Effector memory CD8-positive, alpha-beta T cell (primary cell): ENCODE measurements at regions not wholly inside any gene's neighbourhood (a gene's known extent, or its start where the extent isn't known, plus 50 kb on each side); places are given as distances from the start of the nearest gene placed in this dataset.

Experiments used
- ATAC-seq: fragments of 150-1000 bp; cut with Tn5 transposase; replicated peaks from 2 replicates; pipeline ENCODE4 v1.10.0; 2021; ENCODE audit warnings: mild to moderate bottlenecking, moderate library complexity
- DNase-seq, 3 experiments: peaks; one replicate each; pipeline ENCODE4 v3.0.0; 2021
- H3K27ac Mint-ChIP-seq, 2 donors: one replicate each; pipeline ENCODE4 v1.8.0; 2022; ENCODE audit warnings: mild to moderate bottlenecking in 2 of 2, mixed read lengths in 2 of 2, moderate library complexity in 2 of 2
- H3K27me3 Mint-ChIP-seq, 2 donors: one replicate each; pipeline ENCODE4 v1.8.0; 2022; ENCODE audit warnings: mixed read lengths in 2 of 2
- H3K36me3 Mint-ChIP-seq: one replicate; pipeline ENCODE4 v1.8.0; 2022; ENCODE audit warnings: mild to moderate bottlenecking, moderate library complexity, mixed read lengths; ENCODE audit not compliant: insufficient read depth
- H3K4me1 Mint-ChIP-seq, 2 donors: one replicate each; pipeline ENCODE4 v1.8.0; 2022; ENCODE audit warnings: low read depth in 2 of 2, mixed read lengths in 2 of 2
- H3K4me3 Mint-ChIP-seq, 2 donors: one replicate each; pipeline ENCODE4 v1.8.0; 2022; ENCODE audit warnings: mild to moderate bottlenecking in 2 of 2, mixed read lengths in 2 of 2, moderate library complexity in 2 of 2
- H3K9me3 Mint-ChIP-seq, 2 donors: one replicate each; pipeline ENCODE4 v1.8.0; 2022; ENCODE audit warnings: mixed read lengths in 2 of 2

DNA sequence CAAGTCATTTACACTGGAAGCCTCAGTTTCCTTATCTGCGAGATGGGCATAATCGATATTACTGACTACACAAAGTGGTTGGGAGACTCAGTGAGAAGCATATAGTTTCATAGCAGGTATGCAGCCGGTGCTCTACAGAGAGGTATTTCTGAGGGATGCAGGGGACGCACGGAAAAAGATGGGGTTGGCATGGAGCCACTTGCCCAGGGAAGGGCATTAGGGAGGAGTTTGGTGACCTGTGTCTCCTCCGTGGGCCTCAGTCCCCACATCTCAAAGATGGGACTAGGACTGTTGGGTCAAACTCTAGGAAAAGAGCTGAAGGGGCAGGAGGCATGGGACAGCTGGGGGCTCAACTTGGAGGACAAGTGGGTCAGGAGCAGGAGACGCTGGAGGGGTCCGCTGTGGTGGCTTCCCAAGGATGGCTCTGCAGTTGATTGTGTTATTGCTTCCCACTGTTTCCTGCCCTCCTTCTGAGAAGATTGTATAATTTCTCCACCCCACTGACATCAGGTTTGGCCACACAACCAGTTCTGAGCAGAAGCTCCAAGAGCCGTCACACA lies 158.6 kb upstream of the ALDH1B1 start:
- no peak for ATAC-seq
- DNase-seq, result no peak
- Mint-ChIP-seq H3K27ac (no peak overlapping the region), H3K36me3 (no peaks in the 10 kb centered on the region), H3K4me3 (no peak overlapping the region), H3K9me3 (no peaks in the 10 kb centered on the region), H3K27me3 (peaks cover 0 to 35% of the 10 kb centered on the region in 2 donors), H3K4me1 (peaks cover 3 to 4% of the 10 kb centered on the region in 2 donors)

- no peak for ATAC-seq
- no peaks in the 10 kb centered on the region for H3K36me3 Mint-ChIP-seq
- peaks cover 0 to 35% of the 10 kb centered on the region in 2 donors for H3K27me3 Mint-ChIP-seq
- H3K4me1 Mint-ChIP-seq, result peaks cover 3 to 4% of the 10 kb centered on the region in 2 donors
- no peak overlapping the region for H3K27ac Mint-ChIP-seq
- H3K4me3 Mint-ChIP-seq, result no peak overlapping the region
- H3K9me3 Mint-ChIP-seq, result no peaks in the 10 kb centered on the region
- no peak for DNase-seq
These were observed 159.2 kb upstream of the ALDH1B1 start for GRCh38 chr9:38233343-38233742.

DNA sequence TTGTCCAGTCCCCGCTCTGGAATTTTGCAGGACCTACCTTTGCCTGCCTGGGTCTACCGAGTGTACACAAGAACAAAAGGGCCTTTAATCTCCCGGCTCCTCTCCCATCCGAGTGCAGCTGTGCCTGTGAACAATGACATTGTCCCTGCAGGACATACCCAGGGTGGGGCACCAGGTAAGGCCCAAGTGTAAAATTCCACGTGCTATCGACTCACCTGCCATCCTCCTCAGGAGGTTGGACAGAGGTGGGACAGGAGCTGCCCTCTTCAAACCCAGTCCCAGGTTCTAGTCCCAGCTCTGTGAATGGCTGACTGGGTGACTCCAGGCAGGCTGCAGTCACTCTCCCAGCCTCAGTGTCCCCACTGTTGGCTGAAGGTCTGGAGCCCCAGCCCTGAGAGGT lies 159.6 kb upstream of the ALDH1B1 start:
- Mint-ChIP-seq H3K4me1 (peaks cover 4 to 5% of the 10 kb centered on the region in 2 donors), H3K36me3 (no peaks in the 10 kb centered on the region)
- DNase-seq, result no peak

DNA sequence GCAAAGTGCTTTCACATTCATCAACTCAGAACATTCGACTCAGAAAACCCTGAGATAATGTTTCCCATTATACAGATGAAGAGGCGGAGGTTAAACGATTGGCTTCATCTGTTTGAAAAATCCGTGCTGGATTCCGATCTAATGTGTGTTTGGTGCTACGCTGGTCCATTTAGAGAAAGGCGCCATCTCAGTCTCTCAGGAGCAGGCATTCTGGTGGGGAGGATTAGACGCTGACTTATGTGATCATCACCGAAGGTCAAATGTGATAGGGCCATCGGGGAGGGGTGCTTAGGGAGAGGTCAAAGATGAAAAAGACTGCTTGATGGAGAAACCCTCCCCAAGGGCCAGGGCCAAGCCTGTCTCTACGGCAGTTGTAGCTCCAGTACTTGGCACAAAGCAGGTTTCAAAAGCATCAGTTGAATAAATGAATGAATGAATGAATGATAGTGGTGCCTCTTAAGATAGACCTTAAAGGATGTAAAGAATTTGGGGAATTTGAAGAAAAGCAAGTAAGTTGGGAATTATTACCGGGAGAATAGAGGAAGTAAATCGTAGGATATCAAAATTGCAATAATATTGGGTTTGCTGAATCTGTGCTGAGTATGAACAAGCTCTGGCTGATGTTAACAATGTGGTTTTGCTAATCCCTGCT lies 160.6 kb upstream of the SHB start:
- H3K27ac Mint-ChIP-seq, result no peak overlapping the region
- ATAC-seq (no peak), DNase-seq (no peak)
- no peaks in the 10 kb centered on the region for H3K36me3 Mint-ChIP-seq
- H3K4me3 Mint-ChIP-seq, result no peak overlapping the region
- H3K9me3 Mint-ChIP-seq, result no peaks in the 10 kb centered on the region
- peaks cover 13 to 30% of the 10 kb centered on the region in 2 donors for H3K4me1 Mint-ChIP-seq
- H3K27me3 Mint-ChIP-seq, result peaks cover 0 to 48% of the 10 kb centered on the region in 2 donors

More for the DNA sequence above, 159.6 kb upstream of the ALDH1B1 start:
- ATAC-seq, result no peak
- Mint-ChIP-seq H3K27ac (no peak overlapping the region), H3K9me3 (no peaks in the 10 kb centered on the region), H3K27me3 (peaks cover 0 to 35% of the 10 kb centered on the region in 2 donors), H3K4me3 (no peak overlapping the region)

- Mint-ChIP-seq H3K4me1 (peaks cover 13 to 30% of the 10 kb centered on the region in 2 donors), H3K27ac (no peak overlapping the region), H3K4me3 (no peak overlapping the region), H3K27me3 (peaks cover 0 to 50% of the 10 kb centered on the region in 2 donors), H3K9me3 (no peaks in the 10 kb centered on the region), H3K36me3 (no peaks in the 10 kb centered on the region)
- DNase-seq (no peak), ATAC-seq (no peak)
These were observed 160.1 kb upstream of the SHB start for GRCh38 chr9:38229104-38229500.

- peak overlapping the region in 1 of 2 donors; percentile 52 for H3K27ac Mint-ChIP-seq
- H3K27me3 Mint-ChIP-seq, result peaks cover 0 to 44% of the 10 kb centered on the region in 2 donors
- H3K36me3 Mint-ChIP-seq, result no peaks in the 10 kb centered on the region
- H3K9me3 Mint-ChIP-seq, result no peaks in the 10 kb centered on the region
- DNase-seq (no peak), ATAC-seq (no peak)
- peaks cover 12 to 30% of the 10 kb centered on the region in 2 donors for H3K4me1 Mint-ChIP-seq
- peak overlapping the region in 1 of 2 donors; percentile 64 for H3K4me3 Mint-ChIP-seq
These were observed 159.5 kb upstream of the SHB start for GRCh38 chr9:38228331-38229103.

DNA sequence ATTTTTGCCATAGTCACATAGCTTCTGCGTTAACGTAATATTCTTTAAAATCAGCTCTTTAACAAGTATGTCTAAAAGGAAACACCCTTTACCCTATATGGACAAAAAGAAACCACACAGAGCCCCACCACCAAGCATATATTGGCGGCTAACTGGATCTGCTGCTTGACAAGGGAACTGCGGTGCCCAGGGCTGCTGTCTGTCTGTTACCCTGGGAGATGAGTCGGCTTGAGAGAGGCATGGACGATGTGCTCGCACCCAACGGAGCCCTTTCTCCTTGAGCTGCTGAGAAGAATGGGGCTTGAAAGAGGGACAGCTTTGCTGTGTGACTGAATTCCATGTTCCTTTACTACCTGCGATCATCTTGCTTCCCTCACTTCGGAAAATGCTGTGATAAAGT lies 158.6 kb upstream of the SHB start:
- Mint-ChIP-seq H3K4me3 (peak overlapping the region; percentile 64 to 86), H3K27me3 (peaks cover 0 to 35% of the 10 kb centered on the region in 2 donors), H3K9me3 (no peaks in the 10 kb centered on the region), H3K27ac (peak overlapping the region; percentile 52 to 63), H3K4me1 (peaks cover 11 to 30% of the 10 kb centered on the region in 2 donors), H3K36me3 (no peaks in the 10 kb centered on the region)
- ATAC-seq (peak; percentile 76), DNase-seq (peak; percentile 8 to 39 (median 15))

GRCh38 chr9:38227061-38227540 lies 158.1 kb upstream of the SHB start:
- peak; percentile 85 for ATAC-seq
- H3K36me3 Mint-ChIP-seq, result no peaks in the 10 kb centered on the region
- H3K27me3 Mint-ChIP-seq, result peaks cover 0 to 31% of the 10 kb centered on the region in 2 donors
- peak overlapping the region; percentile 64 to 86 for H3K4me3 Mint-ChIP-seq
- peak overlapping the region; percentile 52 to 63 for H3K27ac Mint-ChIP-seq
- peak; percentile 61 to 74 (median 64) for DNase-seq
- no peaks in the 10 kb centered on the region for H3K9me3 Mint-ChIP-seq
- peaks cover 11 to 30% of the 10 kb centered on the region in 2 donors for H3K4me1 Mint-ChIP-seq

- Mint-ChIP-seq H3K9me3 (no peaks in the 10 kb centered on the region), H3K4me3 (peak overlapping the region; percentile 64 to 86), H3K27ac (peak overlapping the region in 1 of 2 donors; percentile 52), H3K4me1 (peaks cover 11 to 30% of the 10 kb centered on the region in 2 donors), H3K36me3 (no peaks in the 10 kb centered on the region), H3K27me3 (peaks cover 0 to 31% of the 10 kb centered on the region in 2 donors)
- ATAC-seq (no peak), DNase-seq (peak in 1 of 3 experiments; percentile 8)
These were observed 157.5 kb upstream of the SHB start for GRCh38 chr9:38226491-38226951.

DNA sequence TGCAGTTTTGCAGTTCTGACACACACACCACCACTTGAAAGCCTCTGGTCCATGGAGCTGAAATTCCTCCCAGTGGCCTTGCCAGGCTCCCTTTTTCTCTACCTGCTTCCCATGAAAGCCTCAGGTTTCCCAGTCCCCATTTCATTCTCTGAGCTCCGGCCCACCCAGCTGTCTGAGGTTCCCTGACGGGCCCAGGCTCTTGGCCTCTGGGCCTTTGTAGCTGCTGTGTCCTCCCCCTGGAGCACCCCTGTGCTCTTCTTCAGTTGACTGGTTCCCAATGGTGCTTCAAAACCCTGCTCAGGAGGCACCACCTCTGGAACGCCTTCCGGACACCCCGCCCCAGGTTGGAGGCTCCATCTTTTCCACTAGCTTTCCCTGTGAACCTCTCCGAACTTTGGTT lies 155.9 kb upstream of the SHB start:
- no peak overlapping the region for H3K27ac Mint-ChIP-seq
- no peak for DNase-seq
- H3K4me3 Mint-ChIP-seq, result no peak overlapping the region
- peaks cover 11 to 30% of the 10 kb centered on the region in 2 donors for H3K4me1 Mint-ChIP-seq
- H3K9me3 Mint-ChIP-seq, result no peaks in the 10 kb centered on the region
- no peaks in the 10 kb centered on the region for H3K36me3 Mint-ChIP-seq
- ATAC-seq, result no peak
- H3K27me3 Mint-ChIP-seq, result peaks cover 0 to 25% of the 10 kb centered on the region in 2 donors

DNA sequence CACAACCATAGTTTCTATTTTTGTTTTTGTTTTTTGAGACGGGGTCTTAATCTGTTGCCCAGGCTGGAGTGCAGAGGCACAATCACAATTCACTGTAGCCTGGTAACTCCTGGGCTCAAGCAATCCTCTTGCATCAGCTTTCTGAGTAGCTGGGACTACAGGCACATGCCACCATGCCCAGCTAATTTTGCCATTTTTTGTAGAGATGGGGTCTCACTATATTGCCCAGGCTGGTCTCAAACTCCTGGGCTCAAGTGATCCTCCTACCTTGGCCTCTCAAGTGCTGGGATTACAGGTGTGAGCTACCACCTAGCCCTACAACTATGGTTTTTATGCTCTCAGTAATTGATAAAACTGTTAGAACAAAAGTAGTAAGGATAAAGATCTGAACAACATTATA lies 147.5 kb upstream of the SHB start:
- ATAC-seq (no peak), DNase-seq (no peak)
- H3K27ac Mint-ChIP-seq, result no peak overlapping the region
- H3K4me1 Mint-ChIP-seq, result no peaks in the 10 kb centered on the region
- no peak overlapping the region for H3K4me3 Mint-ChIP-seq
- H3K27me3 Mint-ChIP-seq, result peaks cover 0 to 26% of the 10 kb centered on the region in 2 donors
- H3K9me3 Mint-ChIP-seq, result no peaks in the 10 kb centered on the region
- no peaks in the 10 kb centered on the region for H3K36me3 Mint-ChIP-seq

DNA sequence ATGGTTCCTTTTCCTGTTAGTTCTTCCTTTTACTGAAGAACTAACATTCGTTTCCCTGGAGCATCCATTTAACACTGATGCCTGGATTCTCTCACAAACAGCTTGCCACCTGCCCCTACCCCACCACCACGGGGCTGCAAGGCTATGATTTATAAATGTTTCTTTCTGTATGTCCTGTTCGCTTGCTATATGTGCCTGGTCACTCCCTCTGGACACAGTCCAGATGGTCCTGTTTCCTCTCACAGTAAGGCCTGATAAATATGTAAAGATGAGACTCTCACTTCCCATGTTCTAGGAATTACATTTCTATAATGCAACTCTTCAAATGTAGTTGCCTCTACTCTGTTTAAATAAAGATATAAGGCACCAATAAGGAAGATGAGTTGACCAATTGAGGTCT lies 146.4 kb upstream of the SHB start:
- Mint-ChIP-seq H3K27me3 (peaks cover 0 to 26% of the 10 kb centered on the region in 2 donors), H3K4me3 (no peak overlapping the region), H3K36me3 (no peaks in the 10 kb centered on the region), H3K4me1 (no peaks in the 10 kb centered on the region), H3K9me3 (no peaks in the 10 kb centered on the region), H3K27ac (no peak overlapping the region)
- ATAC-seq, result no peak
- DNase-seq, result no peak

DNA sequence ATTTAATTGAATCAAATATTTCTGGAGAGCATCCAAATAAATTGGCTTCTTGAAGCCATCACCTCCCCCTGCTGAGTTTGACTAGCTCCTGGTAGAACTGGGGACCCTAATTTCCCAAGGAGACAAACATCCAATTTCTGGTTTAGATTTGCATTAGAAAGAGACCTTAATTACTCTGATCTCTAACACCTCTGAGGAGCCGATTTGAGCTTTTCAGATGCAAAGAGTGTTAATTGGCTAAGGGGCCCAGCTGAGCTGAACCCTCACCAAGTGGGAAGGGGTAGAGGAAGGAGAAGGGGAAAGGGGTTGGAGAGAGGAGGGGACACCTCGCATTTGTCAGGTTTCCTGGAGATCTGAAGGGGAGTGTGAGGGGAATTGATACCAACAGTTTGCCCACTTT lies 145.4 kb upstream of the SHB start:
- Mint-ChIP-seq H3K27me3 (peaks cover 0 to 34% of the 10 kb centered on the region in 2 donors), H3K27ac (no peak overlapping the region), H3K36me3 (no peaks in the 10 kb centered on the region), H3K4me3 (no peak overlapping the region), H3K9me3 (no peaks in the 10 kb centered on the region), H3K4me1 (no peaks in the 10 kb centered on the region)
- DNase-seq, result no peak
- no peak for ATAC-seq
